HUES6 (cell line): ENCODE measurements at regions not wholly inside any gene's neighbourhood (a gene's known extent, or its start where the extent isn't known, plus 50 kb on each side); places are given as distances from the start of the nearest gene placed in this dataset.
"Not testable (repeated sequence)": the region's sequence is repeated elsewhere in the genome, so short reads cannot be mapped to it uniquely, and the experiment has no call there.

Experiments used
- H3K27ac ChIP-seq: 2 replicates; pipeline ENCODE4 v1.7.0; 2013; ENCODE audit warnings: low read depth, mild to moderate bottlenecking, low read length, inconsistent platforms
- H3K27me3 ChIP-seq: 2 replicates; pipeline ENCODE4 v1.6.1; 2013; ENCODE audit warnings: low read length; ENCODE audit not compliant: control insufficient read depth, insufficient read depth
- H3K36me3 ChIP-seq: 2 replicates; pipeline ENCODE4 v1.6.1; 2013; ENCODE audit warnings: low read length; ENCODE audit not compliant: control insufficient read depth, insufficient read depth
- H3K4me1 ChIP-seq: 2 replicates; pipeline ENCODE4 v1.6.1; 2013; ENCODE audit warnings: low read length; ENCODE audit not compliant: control insufficient read depth, insufficient read depth
- H3K4me3 ChIP-seq: 2 replicates; pipeline ENCODE4 v1.5.1; 2013; ENCODE audit warnings: low read depth, low read length
- H3K9ac ChIP-seq: one replicate; pipeline ENCODE4 v1.6.1; 2013; ENCODE audit warnings: mild to moderate bottlenecking, low read length
- H3K9me3 ChIP-seq: 2 replicates; pipeline ENCODE4 v1.6.1; 2013; ENCODE audit warnings: low read depth, low read length; ENCODE audit not compliant: control insufficient read depth, insufficient read depth

GRCh38 chr10:107966826-107967225 lies 802.3 kb upstream of the SORCS1 start:
- H3K4me1 ChIP-seq = no peaks in the 10 kb centered on the region
- H3K9ac ChIP-seq = no peak overlapping the region
- H3K36me3 ChIP-seq = no peaks in the 10 kb centered on the region
- H3K27me3 ChIP-seq = no peaks in the 10 kb centered on the region
- H3K9me3 ChIP-seq = no peaks in the 10 kb centered on the region
- no peak overlapping the region for H3K4me3 ChIP-seq
- no peak overlapping the region for H3K27ac ChIP-seq

DNA sequence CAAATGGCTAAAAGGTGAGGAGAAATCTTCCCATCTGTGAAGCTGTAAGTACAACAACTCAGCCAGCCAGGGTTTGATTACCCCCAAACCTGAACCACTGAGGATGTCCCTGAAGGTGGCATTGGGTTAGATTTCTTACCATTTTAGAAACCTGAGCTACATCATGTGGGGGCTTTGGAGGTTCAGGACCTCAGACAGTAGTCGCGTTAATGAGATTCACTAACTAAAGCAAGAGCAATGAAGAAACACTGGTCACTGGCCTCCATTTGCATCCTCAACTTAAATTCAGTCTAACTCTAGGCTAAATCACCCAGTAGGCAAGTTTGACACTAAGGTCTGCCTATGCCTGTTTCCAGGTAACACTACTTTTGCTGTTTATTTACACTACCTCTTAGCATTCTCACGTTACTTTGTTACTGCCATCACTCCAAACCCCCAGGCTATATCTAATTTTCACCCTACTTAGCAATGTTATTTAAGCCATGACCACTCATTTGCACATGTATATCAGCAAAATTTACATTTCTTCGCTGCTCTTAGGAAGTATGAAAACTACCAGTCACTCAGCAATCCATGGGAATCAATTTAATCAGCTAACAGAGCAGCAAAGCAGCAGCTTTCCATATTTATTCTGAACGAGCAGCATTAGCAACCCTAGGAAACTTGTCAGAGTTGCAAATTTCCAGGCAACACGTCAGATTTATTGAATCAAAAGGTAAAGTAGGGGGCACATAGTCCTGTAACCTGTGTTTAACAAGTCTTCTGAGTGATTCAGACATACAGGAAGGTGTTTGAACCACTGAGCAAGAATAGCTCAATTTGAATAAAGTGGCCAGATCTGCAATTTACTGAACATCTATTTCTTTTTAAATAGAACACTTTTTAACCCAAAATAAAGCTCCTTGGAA lies 788.4 kb upstream of the SORCS1 start:
- Histone ChIP-seq H3K27ac (no peak overlapping the region), H3K27me3 (no peaks in the 10 kb centered on the region), H3K9me3 (peaks cover 9% of the 10 kb centered on the region), H3K36me3 (no peaks in the 10 kb centered on the region), H3K4me3 (no peak overlapping the region), H3K9ac (no peak overlapping the region), H3K4me1 (peaks cover 13% of the 10 kb centered on the region)

DNA sequence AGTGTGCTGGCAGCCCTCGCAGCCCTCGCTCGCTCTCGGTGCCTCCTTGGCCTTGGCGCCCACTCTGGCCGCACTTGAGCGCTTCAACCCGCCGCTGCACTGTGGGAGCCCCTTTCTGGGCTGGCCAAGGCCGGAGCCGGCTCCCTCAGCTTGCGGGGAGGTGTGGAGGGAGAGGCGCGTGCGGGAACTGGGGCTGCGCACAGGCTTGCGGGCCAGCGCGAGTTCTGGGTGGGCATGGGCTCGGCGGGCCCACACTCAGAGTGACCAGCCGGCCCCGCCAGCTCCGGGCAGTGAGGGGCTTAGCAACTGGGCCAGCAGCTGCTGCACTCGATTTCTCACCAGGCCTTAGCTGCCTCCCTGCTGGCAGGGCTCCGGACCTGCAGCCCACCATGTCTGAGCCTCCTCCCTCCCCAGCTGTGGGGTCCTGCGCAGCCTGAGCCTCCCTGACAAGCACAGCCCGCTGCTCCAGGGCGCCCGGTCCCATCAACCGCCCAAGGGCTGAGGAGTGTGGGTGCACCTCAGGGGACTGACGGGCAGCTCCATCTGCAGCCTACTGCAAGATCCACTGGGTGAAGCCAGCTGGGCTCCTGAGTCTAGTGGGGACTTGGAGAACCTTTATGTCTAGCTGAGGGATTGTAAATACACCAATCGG lies 786.0 kb upstream of the SORCS1 start:
- not testable (repeated sequence) for H3K36me3 ChIP-seq, H3K27me3 ChIP-seq, H3K27ac ChIP-seq, H3K4me3 ChIP-seq, H3K9ac ChIP-seq
- Histone ChIP-seq H3K9me3 (peaks cover 13% of the 10 kb centered on the region), H3K4me1 (peaks cover 13% of the 10 kb centered on the region)

DNA sequence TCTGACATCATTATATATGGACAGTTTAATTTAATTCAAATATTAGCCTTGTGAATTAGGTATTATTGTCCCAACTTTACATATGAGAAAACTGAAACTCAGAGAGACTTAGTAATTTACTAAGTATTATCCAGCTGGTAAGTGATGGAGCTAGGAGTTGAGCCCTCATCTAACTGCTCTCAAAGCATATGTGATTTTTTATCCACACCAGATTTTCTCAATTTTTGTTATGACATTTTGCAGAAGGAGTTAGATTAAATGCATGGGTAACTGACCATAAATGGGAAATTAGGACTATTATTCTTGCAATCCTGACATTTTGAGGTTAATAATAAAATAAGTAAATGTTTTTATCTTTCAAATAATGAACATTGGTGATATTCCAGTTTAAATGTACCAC lies 778.3 kb upstream of the SORCS1 start:
- Histone ChIP-seq H3K9ac (no peak overlapping the region), H3K4me1 (no peaks in the 10 kb centered on the region), H3K36me3 (no peaks in the 10 kb centered on the region), H3K27ac (no peak overlapping the region), H3K4me3 (no peak overlapping the region), H3K9me3 (0 out of 2 replicates have a peak, but pooled peaks cover 4% of the 10 kb centered on the region), H3K27me3 (no peaks in the 10 kb centered on the region)

- no peak overlapping the region for H3K4me3 ChIP-seq
- H3K9ac ChIP-seq = no peak overlapping the region
- H3K36me3 ChIP-seq = no peaks in the 10 kb centered on the region
- no peak overlapping the region for H3K27ac ChIP-seq
- H3K4me1 ChIP-seq = no peaks in the 10 kb centered on the region
- H3K9me3 ChIP-seq = peaks cover 3% of the 10 kb centered on the region; the same call in 1 of the 2 replicates
- no peaks in the 10 kb centered on the region for H3K27me3 ChIP-seq
Observed at GRCh38 chr10:107933076-107933475, 768.6 kb upstream of the SORCS1 start.

DNA sequence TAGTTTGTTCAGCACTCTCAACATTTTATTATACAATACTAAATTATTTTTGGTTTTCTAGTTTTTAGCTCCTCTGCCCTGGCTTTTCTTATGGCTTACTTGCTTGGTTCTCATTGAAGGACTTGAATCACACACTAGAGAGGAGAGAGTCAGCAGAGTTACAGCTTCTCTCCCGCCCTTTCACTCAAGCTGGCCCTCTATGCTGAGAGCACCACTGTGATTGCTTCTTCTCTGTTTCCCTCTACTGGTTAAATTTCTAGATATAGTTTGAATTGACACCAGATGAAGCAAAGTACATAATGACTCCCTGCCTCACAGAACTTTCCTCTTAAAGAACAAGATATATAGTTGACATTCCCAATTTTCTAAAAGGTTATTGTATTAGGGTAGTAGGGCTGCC lies 767.3 kb upstream of the SORCS1 start:
- Histone ChIP-seq H3K9ac (no peak overlapping the region), H3K27ac (no peak overlapping the region), H3K27me3 (no peaks in the 10 kb centered on the region), H3K4me1 (no peaks in the 10 kb centered on the region), H3K9me3 (peaks cover 3% of the 10 kb centered on the region; the same call in 1 of the 2 replicates), H3K36me3 (no peaks in the 10 kb centered on the region), H3K4me3 (no peak overlapping the region)

DNA sequence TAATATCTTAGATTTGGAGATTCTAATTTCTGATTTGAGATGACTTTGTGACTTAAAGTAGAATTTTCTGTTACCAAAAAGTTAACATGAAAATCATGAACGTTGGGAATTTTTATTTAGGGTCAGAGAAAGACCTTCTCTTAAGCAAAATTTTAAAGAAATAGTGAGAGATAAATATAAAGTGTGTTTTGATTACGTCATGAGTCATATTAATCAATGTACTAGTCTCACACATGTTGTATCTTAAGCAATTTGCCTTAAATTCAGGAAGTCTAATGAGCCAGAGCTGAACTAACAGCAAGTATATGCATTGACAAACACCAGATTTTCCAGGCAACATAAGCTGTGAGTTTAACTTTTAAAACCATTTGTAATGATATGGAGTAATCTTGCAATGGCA lies 765.5 kb upstream of the SORCS1 start:
- Histone ChIP-seq H3K36me3 (no peaks in the 10 kb centered on the region), H3K4me1 (no peaks in the 10 kb centered on the region), H3K9me3 (0 out of 2 replicates have a peak, but pooled peaks cover 3% of the 10 kb centered on the region), H3K9ac (no peak overlapping the region), H3K27ac (no peak overlapping the region), H3K4me3 (no peak overlapping the region), H3K27me3 (no peaks in the 10 kb centered on the region)

GRCh38 chr10:107924458-107924857 lies 760.0 kb upstream of the SORCS1 start:
- Histone ChIP-seq H3K27ac (no peak overlapping the region), H3K9ac (no peak overlapping the region), H3K9me3 (no peaks in the 10 kb centered on the region), H3K4me3 (no peak overlapping the region), H3K27me3 (no peaks in the 10 kb centered on the region), H3K36me3 (no peaks in the 10 kb centered on the region), H3K4me1 (no peaks in the 10 kb centered on the region)

- Histone ChIP-seq H3K27me3 (peaks cover 20% of the 10 kb centered on the region), H3K27ac (no peak overlapping the region), H3K4me3 (no peak overlapping the region), H3K4me1 (0 out of 2 replicates have a peak, but pooled peaks cover 10% of the 10 kb centered on the region), H3K9me3 (no peaks in the 10 kb centered on the region), H3K9ac (no peak overlapping the region), H3K36me3 (no peaks in the 10 kb centered on the region)
Observed at GRCh38 chr10:107919626-107920235, 755.2 kb upstream of the SORCS1 start.

GRCh38 chr10:107918171-107918570 lies 753.7 kb upstream of the SORCS1 start:
- Histone ChIP-seq H3K36me3 (no peaks in the 10 kb centered on the region), H3K4me1 (peaks cover 19% of the 10 kb centered on the region), H3K27ac (no peak overlapping the region), H3K27me3 (peaks cover 29% of the 10 kb centered on the region), H3K9ac (no peak overlapping the region), H3K4me3 (no peak overlapping the region), H3K9me3 (no peaks in the 10 kb centered on the region)

GRCh38 chr10:107915215-107915610 lies 750.7 kb upstream of the SORCS1 start:
- H3K4me1 ChIP-seq = peaks cover 31% of the 10 kb centered on the region
- H3K9ac ChIP-seq = peak overlapping the region; percentile 56
- H3K36me3 ChIP-seq = no peaks in the 10 kb centered on the region
- H3K9me3 ChIP-seq = no peaks in the 10 kb centered on the region
- no peak overlapping the region for H3K27ac ChIP-seq
- H3K27me3 ChIP-seq = peaks cover 29% of the 10 kb centered on the region
- peak overlapping the region; percentile 67 for H3K4me3 ChIP-seq
